ENCODE measurements at regions not wholly inside any gene's neighbourhood (a gene's known extent, or its start where the extent isn't known, plus 50 kb on each side); places are given as distances from the start of the nearest gene placed in this dataset.

DNA sequence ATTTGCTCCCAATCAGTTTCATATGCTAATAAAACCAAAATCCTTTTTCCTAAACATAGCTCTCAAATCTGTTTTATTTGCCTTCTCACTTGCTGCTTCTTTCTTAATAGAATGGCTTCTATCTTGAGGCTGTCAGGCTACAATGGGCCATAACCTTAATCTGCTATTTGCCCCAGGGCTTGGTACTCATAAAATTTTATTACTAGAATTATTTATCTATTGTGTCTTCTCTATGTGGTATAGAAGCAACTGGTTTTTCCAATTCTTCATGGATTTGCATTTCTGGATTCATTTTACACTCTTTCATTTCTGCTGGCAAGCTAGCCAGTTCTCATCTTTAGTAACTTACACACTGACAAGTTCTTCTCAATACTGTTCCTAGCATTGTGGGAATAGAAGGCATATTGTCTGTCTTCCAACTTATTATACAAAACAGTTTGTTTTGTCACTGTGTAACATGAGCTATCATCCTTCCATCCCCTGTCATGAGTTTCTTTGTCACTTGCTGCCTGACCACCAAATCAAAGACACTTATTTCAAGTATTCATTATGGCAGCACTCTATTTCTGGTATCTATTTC, 96.6 kb upstream of the KCNIP4 start:
- Histone ChIP-seq H2AFZ (ENCODE audit: low read depth, low read length) (no peak overlapping the region), H3K9me1 (replicated peaks; ENCODE audit: control insufficient read depth, extremely low read depth, insufficient read depth, low read length) (no peaks in the 10 kb centered on the region), H3K9ac (replicated peaks; ENCODE audit: extremely low read depth, insufficient read depth, low read length) (no peak overlapping the region), H3K36me3 (ENCODE audit: control insufficient read depth in 2 of 2, extremely low read depth in 1 of 2, insufficient read depth in 2 of 2, low read length in 2 of 2) (no peaks in the 10 kb centered on the region), H3K27me3 (ENCODE audit: control insufficient read depth in 2 of 2, insufficient read depth in 2 of 2, low read length in 2 of 2) (no peaks in the 10 kb centered on the region), H3K9me3 (replicated peaks; ENCODE audit: control insufficient read depth, insufficient read depth, low read length) (peaks cover 2% of the 10 kb centered on the region), H3K27ac (ENCODE audit: insufficient read depth, low read depth, low read length) (no peak overlapping the region), H3K4me1 (ENCODE audit: control insufficient read depth, extremely low read depth, insufficient read depth, low read length) (no peaks in the 10 kb centered on the region), H3K79me2 (ENCODE audit: control insufficient read depth, insufficient read depth, low read length) (no peaks in the 10 kb centered on the region), H3K4me2 (ENCODE audit: insufficient read depth, low read length) (no peak overlapping the region), H4K20me1 (replicated peaks; ENCODE audit: control insufficient read depth, extremely low read depth, insufficient read depth, low read length) (no peaks in the 10 kb centered on the region), H3K4me3 (replicated peaks in 1 of 3; ENCODE audit: insufficient read depth in 1 of 3, low read depth in 1 of 3, low read length in 3 of 3) (no peak overlapping the region)
- POLR2A ChIA-PET = no interaction called here
- intact Hi-C loops (cut with micrococcal nuclease) (no loop called here), dilution Hi-C loops (cut with MboI; ENCODE audit: extremely low pct_ligation_motif_present, low sequenced_read_pairs) (no loop called here)
- no TSS peak for BruUV-seq (replicated peaks)
- FAIRE-seq (no peak), DNase-seq (ENCODE audit: low read depth, low spot score) (no peak)
- TF ChIP-seq GATA2 (IDR thresholded peaks at IDR 0.05; ENCODE audit: insufficient read depth, insufficient read length, low read depth, low read length) (no peak), POLR2A (IDR thresholded peaks at IDR 0.05; ENCODE audit: low read depth, low read length) (no peak), POLR2AphosphoS5 (IDR thresholded peaks at IDR 0.05; ENCODE audit: insufficient read depth, low read depth, low read length) (no peak)
- TF ChIP-seq, protein P1, sequence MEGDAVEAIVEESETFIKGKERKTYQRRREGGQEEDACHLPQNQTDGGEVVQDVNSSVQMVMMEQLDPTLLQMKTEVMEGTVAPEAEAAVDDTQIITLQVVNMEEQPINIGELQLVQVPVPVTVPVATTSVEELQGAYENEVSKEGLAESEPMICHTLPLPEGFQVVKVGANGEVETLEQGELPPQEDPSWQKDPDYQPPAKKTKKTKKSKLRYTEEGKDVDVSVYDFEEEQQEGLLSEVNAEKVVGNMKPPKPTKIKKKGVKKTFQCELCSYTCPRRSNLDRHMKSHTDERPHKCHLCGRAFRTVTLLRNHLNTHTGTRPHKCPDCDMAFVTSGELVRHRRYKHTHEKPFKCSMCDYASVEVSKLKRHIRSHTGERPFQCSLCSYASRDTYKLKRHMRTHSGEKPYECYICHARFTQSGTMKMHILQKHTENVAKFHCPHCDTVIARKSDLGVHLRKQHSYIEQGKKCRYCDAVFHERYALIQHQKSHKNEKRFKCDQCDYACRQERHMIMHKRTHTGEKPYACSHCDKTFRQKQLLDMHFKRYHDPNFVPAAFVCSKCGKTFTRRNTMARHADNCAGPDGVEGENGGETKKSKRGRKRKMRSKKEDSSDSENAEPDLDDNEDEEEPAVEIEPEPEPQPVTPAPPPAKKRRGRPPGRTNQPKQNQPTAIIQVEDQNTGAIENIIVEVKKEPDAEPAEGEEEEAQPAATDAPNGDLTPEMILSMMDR (IDR thresholded peaks at IDR 0.05; ENCODE audit: extremely low read depth in 1 of 2, insufficient read depth in 1 of 2, low read depth in 1 of 2, low read length in 2 of 2) = no peak
- TF ChIP-seq, protein P2, sequence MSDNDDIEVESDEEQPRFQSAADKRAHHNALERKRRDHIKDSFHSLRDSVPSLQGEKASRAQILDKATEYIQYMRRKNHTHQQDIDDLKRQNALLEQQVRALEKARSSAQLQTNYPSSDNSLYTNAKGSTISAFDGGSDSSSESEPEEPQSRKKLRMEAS (IDR thresholded peaks at IDR 0.05; ENCODE audit: insufficient read depth, insufficient read length) = no peak
- CTCF ChIA-PET = no interaction called here

DNA sequence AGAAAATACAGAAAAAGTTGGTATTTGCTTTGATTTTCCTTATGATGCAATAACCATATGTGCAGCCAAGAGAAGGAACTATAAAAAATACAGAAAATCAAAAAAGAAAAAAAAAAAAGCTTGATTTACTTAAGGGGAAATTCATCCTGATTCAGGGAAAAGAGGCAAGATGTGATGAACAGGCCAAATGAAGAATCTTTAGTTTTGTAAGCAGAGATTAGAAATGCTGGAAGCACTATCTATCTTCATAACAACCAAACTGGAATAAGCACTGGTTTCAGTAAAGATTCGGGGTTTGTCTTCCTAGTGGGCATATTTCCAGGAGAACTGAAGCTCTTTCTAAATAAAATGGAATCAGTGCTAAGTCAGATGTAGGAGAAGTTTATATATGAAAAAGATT, 82.9 kb upstream of the KCNIP4 start:
- Histone ChIP-seq H3K9ac (replicated peaks; ENCODE audit: extremely low read depth, insufficient read depth, low read length) (no peak overlapping the region), H3K4me1 (ENCODE audit: control insufficient read depth, extremely low read depth, insufficient read depth, low read length) (no peaks in the 10 kb centered on the region), H4K20me1 (replicated peaks; ENCODE audit: control insufficient read depth, extremely low read depth, insufficient read depth, low read length) (no peaks in the 10 kb centered on the region), H2AFZ (ENCODE audit: low read depth, low read length) (no peak overlapping the region), H3K79me2 (ENCODE audit: control insufficient read depth, insufficient read depth, low read length) (no peaks in the 10 kb centered on the region), H3K27ac (ENCODE audit: insufficient read depth, low read depth, low read length) (no peak overlapping the region), H3K4me2 (ENCODE audit: insufficient read depth, low read length) (no peak overlapping the region), H3K36me3 (ENCODE audit: control insufficient read depth in 2 of 2, extremely low read depth in 1 of 2, insufficient read depth in 2 of 2, low read length in 2 of 2) (no peaks in the 10 kb centered on the region), H3K9me1 (replicated peaks; ENCODE audit: control insufficient read depth, extremely low read depth, insufficient read depth, low read length) (no peaks in the 10 kb centered on the region), H3K9me3 (replicated peaks; ENCODE audit: control insufficient read depth, insufficient read depth, low read length) (peaks cover 1% of the 10 kb centered on the region), H3K27me3 (ENCODE audit: control insufficient read depth in 2 of 2, insufficient read depth in 2 of 2, low read length in 2 of 2) (no peaks in the 10 kb centered on the region), H3K4me3 (replicated peaks in 1 of 3; ENCODE audit: insufficient read depth in 1 of 3, low read depth in 1 of 3, low read length in 3 of 3) (no peak overlapping the region)
- no TSS peak for BruUV-seq (replicated peaks)
- ChIA-PET CTCF (no interaction called here), POLR2A (no interaction called here)
- no peak for FAIRE-seq
- no peak for DNase-seq (ENCODE audit: low read depth, low spot score)
- TF ChIP-seq POLR2A (IDR thresholded peaks at IDR 0.05; ENCODE audit: low read depth, low read length) (no peak), JUN (IDR thresholded peaks at IDR 0.05; ENCODE audit: borderline replicate concordance, insufficient read depth, insufficient read length, low read depth) (no peak), POLR2AphosphoS5 (IDR thresholded peaks at IDR 0.05; ENCODE audit: insufficient read depth, low read depth, low read length) (no peak), MYC (IDR thresholded peaks at IDR 0.05; ENCODE audit: low read depth, low read length) (no peak), EZH2 (IDR thresholded peaks at IDR 0.05; ENCODE audit: borderline replicate concordance, low read depth, low read length, severe bottlenecking) (no peak), GATA2 (IDR thresholded peaks at IDR 0.05; ENCODE audit: insufficient read depth, insufficient read length, low read depth, low read length) (no peak), FOS (IDR thresholded peaks at IDR 0.05; ENCODE audit: borderline replicate concordance, insufficient read depth, low read length) (no peak)
- TF ChIP-seq, protein P2 (IDR thresholded peaks at IDR 0.05; ENCODE audit: insufficient read depth, insufficient read length) = no peak
- intact Hi-C loops (cut with micrococcal nuclease) (no loop called here), dilution Hi-C loops (cut with MboI; ENCODE audit: extremely low pct_ligation_motif_present, low sequenced_read_pairs) (no loop called here)

Measured in endothelial cell of umbilical vein (primary cell).